NCI-H748 (cell line): ENCODE measurements at regions not wholly inside any gene's neighbourhood (a gene's known extent, or its start where the extent isn't known, plus 50 kb on each side); places are given as distances from the start of the nearest gene placed in this dataset.
A peak's percentile ranks its signal among the peaks of the same experiment; 100 is the strongest.

ENCODE experiments used
- DNase-seq: peaks from one replicate; lab custom pipeline; 2025; ENCODE audit not compliant: unreplicated experiment; lab: John Stamatoyannopoulos, UW

GRCh38 chr2:145669301-145669700 lies 1149.4 kb upstream of the ZEB2 start:
- no peak for DNase-seq

GRCh38 chr2:145666552-145666951 lies 1146.6 kb upstream of the ZEB2 start:
- no peak for DNase-seq

- DNase-seq = no peak
These were observed 1137.3 kb upstream of the ZEB2 start for GRCh38 chr2:145657265-145657664.

DNA sequence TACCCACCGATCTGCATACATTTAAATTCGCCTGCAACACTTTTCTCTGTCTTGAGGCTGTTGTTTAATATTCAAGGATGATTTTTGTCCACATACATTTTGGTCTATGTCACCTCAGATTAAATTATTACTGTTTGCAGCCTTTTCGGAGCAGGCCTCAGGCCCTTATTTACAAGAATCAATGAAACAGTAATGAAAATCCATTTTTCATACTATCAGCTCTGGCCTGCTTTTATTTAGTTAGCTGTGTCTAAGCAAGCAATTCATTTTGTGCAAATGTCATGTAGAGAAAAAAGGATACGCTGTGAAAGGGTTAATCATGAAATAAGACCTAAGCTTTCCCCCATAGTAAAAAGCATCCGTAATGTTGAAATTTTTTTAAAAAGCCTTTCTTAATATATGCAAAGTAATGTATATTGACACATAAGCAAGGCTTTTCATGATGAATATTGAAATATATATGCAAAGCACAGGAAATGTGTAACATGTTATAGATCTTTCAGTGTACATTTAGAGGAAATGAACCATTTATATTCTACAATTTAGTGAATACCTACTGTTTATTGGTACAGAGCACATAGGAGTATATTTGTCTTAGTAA lies 1135.3 kb upstream of the ZEB2 start:
- DNase-seq = no peak

DNA sequence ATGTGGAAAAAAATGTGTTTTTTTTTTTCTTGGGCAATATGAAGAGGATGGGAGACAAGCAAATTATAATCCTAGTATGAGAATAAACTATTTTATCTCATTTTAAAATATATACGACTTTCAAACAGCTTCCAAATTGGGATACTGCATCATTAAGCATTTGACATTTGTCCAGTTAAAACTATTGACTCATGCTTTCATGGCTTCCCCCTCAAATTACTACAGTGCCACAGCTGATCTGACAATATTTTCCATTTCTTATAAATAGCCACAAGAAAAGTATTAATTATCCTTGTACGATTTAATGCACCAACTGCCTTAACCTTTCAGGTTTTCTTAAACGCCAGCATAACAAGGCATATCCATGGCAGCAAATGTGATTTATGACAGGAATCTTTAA lies 1134.8 kb upstream of the ZEB2 start:
- no peak for DNase-seq

DNA sequence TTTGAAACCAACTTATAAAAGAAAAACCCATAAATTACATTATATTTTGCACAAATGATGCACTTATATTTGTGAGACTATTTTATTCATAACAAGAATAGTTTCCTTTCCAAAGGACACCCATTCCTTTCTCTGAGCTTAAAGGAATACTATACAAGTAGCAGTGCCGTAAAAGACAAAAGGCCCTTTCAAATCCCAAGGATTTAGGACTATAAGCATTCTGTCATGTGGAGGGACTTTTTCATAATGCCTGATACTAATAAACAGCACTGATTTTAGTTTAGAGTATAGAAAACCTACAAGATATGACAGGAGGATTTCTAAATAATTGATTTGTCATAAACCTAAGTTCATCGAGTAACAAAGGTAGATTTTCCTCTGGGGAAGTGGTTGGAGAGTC lies 1134.2 kb upstream of the ZEB2 start:
- no peak for DNase-seq

DNA sequence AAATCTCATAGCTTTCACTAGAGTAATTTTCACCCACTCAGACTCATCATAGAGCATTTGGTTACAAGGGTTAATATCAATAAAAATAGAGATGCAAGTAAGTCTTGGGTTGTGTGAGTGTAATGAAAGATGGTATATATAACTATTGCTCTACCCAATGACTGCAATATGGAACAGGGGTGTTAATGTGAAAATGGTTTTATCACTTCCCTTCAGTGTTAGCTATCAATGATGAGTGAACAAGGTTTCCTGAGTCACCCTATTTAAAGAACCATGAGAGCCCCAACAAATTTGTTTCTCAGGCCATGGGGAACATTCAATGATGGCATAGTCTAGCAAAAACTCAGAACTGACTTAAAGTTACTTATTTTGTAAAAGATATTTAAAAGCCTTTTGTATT lies 1133.6 kb upstream of the ZEB2 start:
- no peak for DNase-seq

DNA sequence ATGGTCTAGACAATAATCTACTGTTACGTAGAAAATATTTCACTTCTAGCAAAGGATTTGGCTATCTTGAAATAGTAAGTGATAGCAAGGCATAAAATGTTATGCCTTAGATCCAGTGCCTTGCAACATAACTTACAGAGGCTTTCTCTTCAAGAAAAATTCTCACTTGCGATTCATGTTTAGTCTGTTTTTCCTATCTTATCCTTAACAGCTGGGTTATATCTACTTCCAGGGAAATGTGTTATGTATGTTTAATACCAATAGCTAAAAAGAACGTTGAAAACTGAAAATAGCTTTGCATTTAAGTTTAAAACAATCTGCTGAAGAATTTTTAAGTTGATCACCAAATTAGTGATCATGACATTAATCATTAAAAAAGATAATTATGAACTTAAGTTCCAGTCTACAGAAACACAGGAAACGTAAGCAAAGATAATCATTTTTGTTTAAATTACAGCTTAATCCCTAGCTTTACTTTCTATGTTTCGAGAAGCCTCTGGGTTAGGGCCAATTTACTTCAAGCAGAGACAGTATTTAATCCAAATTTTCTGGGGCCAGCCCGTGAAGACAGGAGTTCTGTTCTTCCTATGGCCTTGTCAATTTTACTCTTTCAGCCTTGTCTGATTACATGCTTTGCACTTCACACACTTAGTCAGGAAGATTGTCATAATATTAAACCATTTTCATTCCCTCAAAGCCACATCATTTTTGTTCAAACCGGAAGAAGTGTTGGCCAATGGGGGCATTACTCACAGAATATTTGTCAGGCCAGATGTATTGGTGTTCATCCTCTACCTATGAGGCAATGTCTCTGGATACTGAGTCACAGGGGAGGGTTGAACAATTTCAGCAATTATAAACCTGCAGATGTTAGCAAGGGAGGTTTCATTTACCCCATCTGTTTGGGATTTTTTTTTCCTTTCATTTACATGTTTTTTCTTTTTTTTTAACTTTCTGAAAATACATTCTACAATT lies 1132.9 kb upstream of the ZEB2 start:
- no peak for DNase-seq

- DNase-seq = no peak
These were observed 1132.1 kb upstream of the ZEB2 start for GRCh38 chr2:145652036-145652435.

DNA sequence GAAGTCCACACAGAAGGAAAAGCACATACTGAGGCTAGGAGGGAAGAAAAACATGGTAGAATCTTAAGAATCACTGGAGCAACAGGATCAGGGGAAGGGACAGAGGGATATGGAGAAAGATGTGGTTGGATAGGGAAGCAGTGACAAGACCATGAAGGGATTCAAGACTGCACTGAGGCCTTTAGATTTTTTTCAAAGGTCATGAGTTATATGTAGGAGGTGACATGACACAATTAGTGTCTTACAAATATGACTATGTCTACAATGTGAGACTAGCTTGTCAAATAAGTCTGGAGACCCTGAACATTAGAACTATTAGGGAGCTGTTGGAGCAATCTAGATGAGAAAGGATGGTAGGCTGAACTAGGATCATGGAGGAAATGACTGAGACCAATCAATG lies 1130.3 kb upstream of the ZEB2 start:
- no peak for DNase-seq

DNA sequence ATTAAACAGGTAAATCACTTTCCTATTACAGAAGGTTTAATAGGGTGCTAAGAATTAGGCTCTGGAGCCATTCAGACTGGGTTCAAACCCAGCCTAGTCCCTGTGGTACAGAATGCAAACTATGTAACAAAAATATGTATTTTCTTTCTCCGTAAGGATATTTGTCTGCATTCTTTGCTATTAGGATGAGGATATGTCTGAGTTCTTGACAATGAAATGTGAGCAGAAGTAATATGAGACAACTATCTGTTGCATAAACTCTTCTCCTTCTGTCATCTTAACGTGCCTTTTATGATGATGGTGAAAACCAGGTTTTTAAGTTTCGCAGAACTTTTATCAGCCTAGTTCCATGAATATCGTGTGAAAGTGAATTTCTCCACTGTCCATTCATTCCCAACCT lies 1129.1 kb upstream of the ZEB2 start:
- DNase-seq = no peak

GRCh38 chr2:145644820-145645302 lies 1124.9 kb upstream of the ZEB2 start:
- no peak for DNase-seq

DNA sequence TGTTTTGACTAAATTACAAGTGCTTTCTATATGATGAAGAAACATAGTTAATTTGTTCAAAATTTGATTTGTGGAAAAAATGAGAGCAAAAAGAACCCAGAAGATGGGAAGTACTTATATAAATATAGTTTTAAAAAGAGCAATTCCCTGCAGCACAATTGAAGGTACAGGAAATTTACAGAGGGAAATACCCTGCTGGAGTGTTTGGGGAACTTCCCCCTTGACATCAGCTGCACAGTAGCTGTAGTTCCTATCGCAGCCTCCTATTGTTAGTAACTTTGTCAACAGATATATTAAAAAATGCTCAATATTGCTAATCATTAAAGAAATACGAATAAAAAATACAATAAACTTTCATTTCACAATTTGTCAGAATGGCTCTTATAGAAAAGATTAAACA lies 1118.8 kb upstream of the ZEB2 start:
- DNase-seq = no peak

DNA sequence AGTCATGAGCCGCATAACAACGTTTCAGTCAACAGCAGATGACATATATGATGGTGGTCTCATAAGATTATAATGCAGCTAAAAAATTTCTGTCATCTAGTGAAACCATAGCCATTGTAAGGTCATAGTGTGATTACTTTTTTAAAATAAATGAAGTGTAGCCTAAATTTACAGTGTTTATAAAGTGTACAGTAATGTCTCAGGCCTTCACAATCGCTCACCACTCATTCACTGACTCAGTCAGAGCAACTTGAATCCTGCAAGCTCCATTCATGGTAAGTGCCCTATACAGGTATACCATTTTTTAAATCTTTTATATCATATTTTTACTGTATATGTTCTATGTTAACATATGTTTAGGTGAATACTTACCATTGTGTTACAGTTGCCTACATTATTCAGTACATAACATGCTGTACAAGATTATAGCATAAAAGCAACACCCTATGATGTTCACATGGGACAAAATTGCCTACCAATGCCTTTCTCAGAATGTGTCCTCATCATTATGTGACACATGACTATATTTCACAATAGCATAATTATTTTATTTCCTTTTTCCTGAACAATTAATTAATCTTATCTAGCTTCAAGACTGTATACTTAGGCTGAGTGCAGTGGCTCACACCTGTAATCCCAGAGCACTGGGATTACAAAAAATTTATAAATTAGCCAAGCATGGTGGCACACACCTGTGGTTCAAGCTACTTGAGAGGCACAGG lies 1115.9 kb upstream of the ZEB2 start:
- DNase-seq = no peak

DNA sequence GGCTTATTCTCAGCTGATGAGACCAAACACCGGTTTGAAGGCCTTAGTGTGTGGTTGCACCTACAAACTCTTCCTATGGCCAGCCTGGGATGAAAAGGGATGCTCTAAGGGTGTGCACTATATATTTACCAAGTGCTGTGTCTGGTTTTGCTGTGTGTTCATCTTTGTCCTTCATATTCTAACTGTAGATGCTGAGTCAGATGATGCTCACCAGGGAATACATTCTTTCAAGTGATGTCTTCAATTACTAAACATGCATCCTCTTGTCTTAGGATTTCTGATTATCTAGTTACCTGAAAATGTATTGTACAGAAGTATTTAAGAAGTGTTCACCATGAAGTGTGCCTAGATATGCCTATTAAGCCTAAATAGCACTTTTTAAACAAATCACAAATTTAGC lies 1111.6 kb upstream of the ZEB2 start:
- DNase-seq = no peak

GRCh38 chr2:145626301-145626700 lies 1106.4 kb upstream of the ZEB2 start:
- no peak for DNase-seq

- no peak for DNase-seq
These were observed 1105.2 kb upstream of the ZEB2 start for GRCh38 chr2:145625111-145625510.

- DNase-seq = no peak
These were observed 1103.2 kb upstream of the ZEB2 start for GRCh38 chr2:145623136-145623535.

- no peak for DNase-seq
These were observed 1102.4 kb upstream of the ZEB2 start for GRCh38 chr2:145622285-145622684.

- DNase-seq = peak; percentile 8
These were observed 1098.0 kb upstream of the ZEB2 start for GRCh38 chr2:145617906-145618305.

DNA sequence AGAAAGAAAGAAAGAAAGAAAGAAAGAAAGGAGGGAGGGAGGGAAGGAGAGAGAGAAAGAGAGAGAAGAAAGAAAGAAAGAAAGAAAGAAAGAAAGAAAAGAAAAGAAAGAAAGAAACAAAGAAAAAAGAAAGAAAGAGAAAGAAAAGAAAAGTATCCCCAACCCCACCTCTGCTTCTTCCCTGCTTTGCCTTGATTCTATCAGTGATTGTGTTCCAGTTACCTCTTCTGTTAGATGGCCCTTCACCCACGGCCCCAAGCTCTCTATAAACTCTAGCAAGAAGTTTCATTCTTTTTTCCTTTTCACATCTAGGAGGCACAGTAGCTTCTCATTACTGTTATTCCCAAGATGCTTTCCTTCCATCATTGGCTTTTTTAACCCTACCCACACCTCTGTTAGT lies 1097.5 kb upstream of the ZEB2 start:
- DNase-seq = no peak

- no peak for DNase-seq
These were observed 1095.7 kb upstream of the ZEB2 start for GRCh38 chr2:145615626-145616025.
